ENCODE measurements at regions not wholly inside any gene's neighbourhood (a gene's known extent, or its start where the extent isn't known, plus 50 kb on each side); places are given as distances from the start of the nearest gene placed in this dataset.

- no peak for TF ChIP-seq CSDC2 (CRISPR knock-in tag; IDR thresholded peaks at IDR 0.05)
- no peak for TF ChIP-seq TCF4 (CRISPR knock-in tag; IDR thresholded peaks at IDR 0.05; ENCODE audit: borderline replicate concordance)
- TF ChIP-seq ESRRG (CRISPR knock-in tag; IDR thresholded peaks at IDR 0.05): no peak
- TF ChIP-seq ZFP30 (CRISPR knock-in tag; IDR thresholded peaks at IDR 0.05): no peak
- no peak for TF ChIP-seq ZC3H10 (CRISPR knock-in tag; IDR thresholded peaks at IDR 0.05)
- no peak for TF ChIP-seq TOX (CRISPR knock-in tag; IDR thresholded peaks at IDR 0.05; ENCODE audit: borderline replicate concordance)
- TF ChIP-seq TSHZ2 (CRISPR knock-in tag; IDR thresholded peaks at IDR 0.05): no peak
- no peak for TF ChIP-seq RARB (CRISPR knock-in tag; IDR thresholded peaks at IDR 0.05)
- no peak for TF ChIP-seq CREB5 (CRISPR knock-in tag; IDR thresholded peaks at IDR 0.05; ENCODE audit: low read depth)
- no peak for TF ChIP-seq ZNF70 (CRISPR knock-in tag; IDR thresholded peaks at IDR 0.05)
- TF ChIP-seq SNAI2 (CRISPR knock-in tag; IDR thresholded peaks at IDR 0.05): no peak
- TF ChIP-seq PATZ1 (CRISPR knock-in tag; IDR thresholded peaks at IDR 0.05; ENCODE audit: borderline replicate concordance): no peak
- no peak for TF ChIP-seq CSRNP3 (CRISPR knock-in tag; IDR thresholded peaks at IDR 0.05)
- no peak for TF ChIP-seq GLIS3 (CRISPR knock-in tag; IDR thresholded peaks at IDR 0.05)
- TF ChIP-seq PPARA (CRISPR knock-in tag; IDR thresholded peaks at IDR 0.05; ENCODE audit: borderline replicate concordance): no peak
- TF ChIP-seq POU6F1 (CRISPR knock-in tag; IDR thresholded peaks at IDR 0.05; ENCODE audit: borderline replicate concordance, low read depth): no peak
- no peak for TF ChIP-seq ISL1 (CRISPR knock-in tag; IDR thresholded peaks at IDR 0.05)
- TF ChIP-seq BACH2 (CRISPR knock-in tag; IDR thresholded peaks at IDR 0.05; ENCODE audit: borderline replicate concordance): no peak
- no peak for TF ChIP-seq ZNF8 (CRISPR knock-in tag; IDR thresholded peaks at IDR 0.05)
- no peak for ATAC-seq
Measured at GRCh38 chr22:48224332-48224731, 1461.9 kb downstream of the TBC1D22A start.

- ATAC-seq: no peak
- TF ChIP-seq ZC3H10 (CRISPR knock-in tag; IDR thresholded peaks at IDR 0.05) (no peak), ZNF8 (CRISPR knock-in tag; IDR thresholded peaks at IDR 0.05) (no peak)
Measured at GRCh38 chr22:48223488-48224190, 1461.2 kb downstream of the TBC1D22A start.

GRCh38 chr22:48222742-48223487 lies 1460.5 kb downstream of the TBC1D22A start:
- no peak for ATAC-seq
- no peak for TF ChIP-seq TOX (CRISPR knock-in tag; IDR thresholded peaks at IDR 0.05; ENCODE audit: borderline replicate concordance)
- TF ChIP-seq ZNF8 (CRISPR knock-in tag; IDR thresholded peaks at IDR 0.05): no peak
- TF ChIP-seq ARNTL (CRISPR knock-in tag; IDR thresholded peaks at IDR 0.05; ENCODE audit: borderline replicate concordance, low read depth): no peak
- no peak for TF ChIP-seq POU6F1 (CRISPR knock-in tag; IDR thresholded peaks at IDR 0.05; ENCODE audit: borderline replicate concordance, low read depth)
- TF ChIP-seq TCF4 (CRISPR knock-in tag; IDR thresholded peaks at IDR 0.05; ENCODE audit: borderline replicate concordance): no peak
- TF ChIP-seq CREB5 (CRISPR knock-in tag; IDR thresholded peaks at IDR 0.05; ENCODE audit: low read depth): no peak
- no peak for TF ChIP-seq GLIS3 (CRISPR knock-in tag; IDR thresholded peaks at IDR 0.05)
- TF ChIP-seq PPARA (CRISPR knock-in tag; IDR thresholded peaks at IDR 0.05; ENCODE audit: borderline replicate concordance): no peak
- TF ChIP-seq ZNF565 (CRISPR knock-in tag; conservative IDR thresholded peaks at IDR 0.05; ENCODE audit: low read depth): no peak
- no peak for TF ChIP-seq RARB (CRISPR knock-in tag; IDR thresholded peaks at IDR 0.05)
- TF ChIP-seq CSRNP3 (CRISPR knock-in tag; IDR thresholded peaks at IDR 0.05): no peak
- TF ChIP-seq ZFP30 (CRISPR knock-in tag; IDR thresholded peaks at IDR 0.05): no peak
- no peak for TF ChIP-seq ZC3H10 (CRISPR knock-in tag; IDR thresholded peaks at IDR 0.05)
- no peak for TF ChIP-seq ESRRG (CRISPR knock-in tag; IDR thresholded peaks at IDR 0.05)

Measured in SK-N-SH treated with all-trans-retinoic acid at 6 μM for 48 hours (cell line).